ENCODE measurements at regions not wholly inside any gene's neighbourhood (a gene's known extent, or its start where the extent isn't known, plus 50 kb on each side); places are given as distances from the start of the nearest gene placed in this dataset.

DNA sequence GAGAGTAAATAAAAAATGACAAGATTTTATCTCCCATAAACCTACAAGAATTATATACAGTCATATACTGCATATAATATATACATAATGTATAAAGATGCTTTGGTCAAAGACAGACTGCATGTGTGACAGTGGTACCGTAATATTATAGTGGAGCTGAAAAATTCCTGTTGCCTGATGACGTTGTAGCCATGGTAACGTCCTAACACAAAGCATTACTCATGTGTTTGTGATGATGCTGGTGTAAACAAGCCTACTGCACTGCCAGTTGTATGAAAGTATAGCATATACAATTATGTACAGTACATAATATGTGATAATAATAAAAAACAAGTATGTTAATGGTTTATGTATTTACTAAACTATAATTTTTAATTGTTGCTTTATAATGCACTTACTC lies 245.2 kb upstream of the CENPE start:
- H3K9me3 Mint-ChIP-seq (ENCODE audit: insufficient read depth) = no peaks in the 10 kb centered on the region
- Histone ChIP-seq H3K4me1 (ENCODE audit: control insufficient read depth in 2 of 2, insufficient read depth in 2 of 2, low read length in 2 of 2) (no peaks in the 10 kb centered on the region), H3K79me2 (ENCODE audit: control insufficient read depth, insufficient read depth, low read length) (no peaks in the 10 kb centered on the region), H3K36me3 (replicated peaks in 1 of 2; ENCODE audit: control extremely low read depth in 1 of 2, control insufficient read depth in 1 of 2, extremely low read depth in 1 of 2, insufficient read depth in 2 of 2, low read length in 1 of 2) (no peaks in the 10 kb centered on the region), H3K9me3 (ENCODE audit: control extremely low read depth in 1 of 3, control insufficient read depth in 2 of 3, insufficient read depth in 1 of 3, low read length in 2 of 3) (no peaks in the 10 kb centered on the region), H3K4me2 (replicated peaks; ENCODE audit: low read depth, low read length, poor library complexity, severe bottlenecking) (no peak overlapping the region), H2AFZ (ENCODE audit: insufficient read depth, low read depth, low read length, poor library complexity, severe bottlenecking) (no peak overlapping the region), H3K4me3 (ENCODE audit: control extremely low read depth in 1 of 5, extremely low read depth in 1 of 5, insufficient read depth in 1 of 5, low read depth in 2 of 5, low read length in 4 of 5) (no peak overlapping the region), H3K27ac (ENCODE audit: low read length in 2 of 2) (no peak overlapping the region), H3K27me3 (replicated peaks in 1 of 4; ENCODE audit: control extremely low read depth in 1 of 4, control insufficient read depth in 3 of 4, insufficient read depth in 4 of 4, low read length in 3 of 4) (no peaks in the 10 kb centered on the region), H4K20me1 (ENCODE audit: control insufficient read depth, insufficient read depth, low read length, poor library complexity, severe bottlenecking) (no peaks in the 10 kb centered on the region), H3K9ac (ENCODE audit: low read length) (no peak overlapping the region)
- H3K4me3 Mint-ChIP-seq = no peak overlapping the region
- ChIA-PET CTCF (no interaction called here), POLR2A (no interaction called here)
- WGBS (ENCODE audit: insufficient coverage) = 81% methylated on average over 3 of the region's 3 CpGs
- H3K27me3 Mint-ChIP-seq = no peaks in the 10 kb centered on the region
- intact Hi-C loops (cut with micrococcal nuclease) = no loop called here
- TF ChIP-seq EZH2 (IDR thresholded peaks at IDR 0.05; ENCODE audit: borderline replicate concordance, insufficient read depth, low read depth, low read length, poor library complexity, severe bottlenecking) = no peak
- TF ChIP-seq, protein P1, sequence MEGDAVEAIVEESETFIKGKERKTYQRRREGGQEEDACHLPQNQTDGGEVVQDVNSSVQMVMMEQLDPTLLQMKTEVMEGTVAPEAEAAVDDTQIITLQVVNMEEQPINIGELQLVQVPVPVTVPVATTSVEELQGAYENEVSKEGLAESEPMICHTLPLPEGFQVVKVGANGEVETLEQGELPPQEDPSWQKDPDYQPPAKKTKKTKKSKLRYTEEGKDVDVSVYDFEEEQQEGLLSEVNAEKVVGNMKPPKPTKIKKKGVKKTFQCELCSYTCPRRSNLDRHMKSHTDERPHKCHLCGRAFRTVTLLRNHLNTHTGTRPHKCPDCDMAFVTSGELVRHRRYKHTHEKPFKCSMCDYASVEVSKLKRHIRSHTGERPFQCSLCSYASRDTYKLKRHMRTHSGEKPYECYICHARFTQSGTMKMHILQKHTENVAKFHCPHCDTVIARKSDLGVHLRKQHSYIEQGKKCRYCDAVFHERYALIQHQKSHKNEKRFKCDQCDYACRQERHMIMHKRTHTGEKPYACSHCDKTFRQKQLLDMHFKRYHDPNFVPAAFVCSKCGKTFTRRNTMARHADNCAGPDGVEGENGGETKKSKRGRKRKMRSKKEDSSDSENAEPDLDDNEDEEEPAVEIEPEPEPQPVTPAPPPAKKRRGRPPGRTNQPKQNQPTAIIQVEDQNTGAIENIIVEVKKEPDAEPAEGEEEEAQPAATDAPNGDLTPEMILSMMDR (IDR thresholded peaks at IDR 0.05) = no peak
- DNase-seq (no peak), ATAC-seq (ENCODE audit: low read depth) (no peak)
- H3K27ac Mint-ChIP-seq = no peak overlapping the region
- no peaks in the 10 kb centered on the region for H3K4me1 Mint-ChIP-seq

DNA sequence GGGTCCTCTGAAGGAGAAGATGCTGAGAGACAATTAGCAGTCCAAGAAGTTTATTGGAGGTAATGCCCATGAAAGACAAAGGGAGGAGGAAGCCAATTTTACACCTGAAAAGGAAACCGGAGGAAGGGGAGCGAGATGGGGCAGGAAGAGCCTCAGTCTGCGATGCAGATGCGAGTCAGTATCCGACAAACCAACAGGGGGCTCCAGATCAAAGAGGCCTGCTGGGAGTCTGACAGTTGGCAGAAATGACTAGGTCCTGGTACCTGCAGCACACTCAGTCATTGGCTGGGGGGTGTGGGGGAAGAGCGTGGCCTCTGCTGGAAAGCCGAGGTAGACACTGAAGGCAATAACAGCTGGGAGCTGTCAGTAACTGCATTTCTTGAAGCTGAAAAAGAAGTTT lies 231.1 kb upstream of the CENPE start:
- 35% methylated on average over 7 of the region's 7 CpGs for WGBS (ENCODE audit: insufficient coverage)

More for the DNA sequence above, 231.1 kb upstream of the CENPE start:
- no peak overlapping the region for H2AFZ ChIP-seq (ENCODE audit: insufficient read depth, low read depth, low read length, poor library complexity, severe bottlenecking)
- ChIA-PET POLR2A (no interaction called here), CTCF (no interaction called here)
- intact Hi-C loops (cut with micrococcal nuclease) = no loop called here
- H3K27ac Mint-ChIP-seq = no peak overlapping the region
- H3K36me3 ChIP-seq (replicated peaks in 1 of 2; ENCODE audit: control extremely low read depth in 1 of 2, control insufficient read depth in 1 of 2, extremely low read depth in 1 of 2, insufficient read depth in 2 of 2, low read length in 1 of 2) = no peaks in the 10 kb centered on the region
- no peak overlapping the region for H3K9ac ChIP-seq (ENCODE audit: low read length)
- no peaks in the 10 kb centered on the region for H3K4me1 ChIP-seq (ENCODE audit: control insufficient read depth in 2 of 2, insufficient read depth in 2 of 2, low read length in 2 of 2)
- no peaks in the 10 kb centered on the region for H3K79me2 ChIP-seq (ENCODE audit: control insufficient read depth, insufficient read depth, low read length)
- H3K9me3 Mint-ChIP-seq (ENCODE audit: insufficient read depth) = no peaks in the 10 kb centered on the region
- no peak overlapping the region for H3K27ac ChIP-seq (ENCODE audit: low read length in 2 of 2)
- no peaks in the 10 kb centered on the region for H4K20me1 ChIP-seq (ENCODE audit: control insufficient read depth, insufficient read depth, low read length, poor library complexity, severe bottlenecking)
- no peak overlapping the region for H3K4me3 Mint-ChIP-seq
- no peaks in the 10 kb centered on the region for H3K4me1 Mint-ChIP-seq
- peaks cover 0 to 3% (median 0%) of the 10 kb centered on the region in 3 donors for H3K9me3 ChIP-seq (ENCODE audit: control extremely low read depth in 1 of 3, control insufficient read depth in 2 of 3, insufficient read depth in 1 of 3, low read length in 2 of 3)
- no peak for DNase-seq
- H3K4me2 ChIP-seq (replicated peaks; ENCODE audit: low read depth, low read length, poor library complexity, severe bottlenecking) = no peak overlapping the region
- no peaks in the 10 kb centered on the region for H3K27me3 ChIP-seq (replicated peaks in 1 of 4; ENCODE audit: control extremely low read depth in 1 of 4, control insufficient read depth in 3 of 4, insufficient read depth in 4 of 4, low read length in 3 of 4)
- ATAC-seq (ENCODE audit: low read depth) = no peak
- no peaks in the 10 kb centered on the region for H3K27me3 Mint-ChIP-seq
- no peak for TF ChIP-seq EZH2 (IDR thresholded peaks at IDR 0.05; ENCODE audit: borderline replicate concordance, insufficient read depth, low read depth, low read length, poor library complexity, severe bottlenecking)
- TF ChIP-seq, protein P1 (IDR thresholded peaks at IDR 0.05) = no peak
- no peak overlapping the region for H3K4me3 ChIP-seq (ENCODE audit: control extremely low read depth in 1 of 5, extremely low read depth in 1 of 5, insufficient read depth in 1 of 5, low read depth in 2 of 5, low read length in 4 of 5)

All from B cell (primary cell).